ENCODE measurements at regions not wholly inside any gene's neighbourhood (a gene's known extent, or its start where the extent isn't known, plus 50 kb on each side); places are given as distances from the start of the nearest gene placed in this dataset.

GRCh38 chr2:226064932-226065570, 665.5 kb downstream of the NYAP2 start:
- H3K4me1 ChIP-seq = no peaks in the 10 kb centered on the region
- H3K36me3 ChIP-seq = no peaks in the 10 kb centered on the region
- H3K4me2 ChIP-seq = no peak overlapping the region
- H3K27ac ChIP-seq = no peak overlapping the region
- no peaks in the 10 kb centered on the region for H4K20me1 ChIP-seq
- H3K9me3 ChIP-seq = no peaks in the 10 kb centered on the region
- H3K4me3 ChIP-seq = no peak overlapping the region
- H3K9ac ChIP-seq = no peak overlapping the region
- H3K27me3 ChIP-seq = no peaks in the 10 kb centered on the region
- TF ChIP-seq Cebpa-rat (IDR thresholded peaks at IDR 0.05) = no peak

- no peak overlapping the region for H3K9ac ChIP-seq
- no peaks in the 10 kb centered on the region for H3K27me3 ChIP-seq
- no peaks in the 10 kb centered on the region for H3K36me3 ChIP-seq
- H3K4me2 ChIP-seq = no peak overlapping the region
- H3K4me3 ChIP-seq = no peak overlapping the region
- H4K20me1 ChIP-seq = no peaks in the 10 kb centered on the region
- H3K27ac ChIP-seq = no peak overlapping the region
- no peaks in the 10 kb centered on the region for H3K4me1 ChIP-seq
- no peaks in the 10 kb centered on the region for H3K9me3 ChIP-seq
- no peak for TF ChIP-seq Cebpa-rat (IDR thresholded peaks at IDR 0.05)
Observed at GRCh38 chr2:226063704-226064440, 664.4 kb downstream of the NYAP2 start.

GRCh38 chr2:226059961-226060627, 660.6 kb downstream of the NYAP2 start:
- H3K27me3 ChIP-seq = no peaks in the 10 kb centered on the region
- no peak overlapping the region for H3K4me3 ChIP-seq
- no peaks in the 10 kb centered on the region for H3K9me3 ChIP-seq
- H3K36me3 ChIP-seq = no peaks in the 10 kb centered on the region
- no peak overlapping the region for H3K27ac ChIP-seq
- no peak overlapping the region for H3K9ac ChIP-seq
- no peak overlapping the region for H3K4me2 ChIP-seq
- no peak for TF ChIP-seq Cebpa-rat (IDR thresholded peaks at IDR 0.05)
- no peaks in the 10 kb centered on the region for H3K4me1 ChIP-seq
- no peaks in the 10 kb centered on the region for H4K20me1 ChIP-seq

GRCh38 chr2:226057914-226058313, 658.4 kb downstream of the NYAP2 start:
- no peaks in the 10 kb centered on the region for H4K20me1 ChIP-seq
- H3K9ac ChIP-seq = no peak overlapping the region
- no peaks in the 10 kb centered on the region for H3K27me3 ChIP-seq
- no peak overlapping the region for H3K4me2 ChIP-seq
- H3K4me3 ChIP-seq = no peak overlapping the region
- no peaks in the 10 kb centered on the region for H3K4me1 ChIP-seq
- TF ChIP-seq Cebpa-rat (IDR thresholded peaks at IDR 0.05) = no peak
- H3K36me3 ChIP-seq = no peaks in the 10 kb centered on the region
- no peaks in the 10 kb centered on the region for H3K9me3 ChIP-seq
- no peak overlapping the region for H3K27ac ChIP-seq

GRCh38 chr2:226057365-226057764, 657.9 kb downstream of the NYAP2 start:
- no peak overlapping the region for H3K4me3 ChIP-seq
- H3K27ac ChIP-seq = no peak overlapping the region
- H3K4me2 ChIP-seq = no peak overlapping the region
- no peak overlapping the region for H3K9ac ChIP-seq
- no peaks in the 10 kb centered on the region for H4K20me1 ChIP-seq
- no peaks in the 10 kb centered on the region for H3K9me3 ChIP-seq
- H3K4me1 ChIP-seq = no peaks in the 10 kb centered on the region
- H3K36me3 ChIP-seq = no peaks in the 10 kb centered on the region
- H3K27me3 ChIP-seq = no peaks in the 10 kb centered on the region
- TF ChIP-seq Cebpa-rat (IDR thresholded peaks at IDR 0.05) = no peak

GRCh38 chr2:226052772-226053416, 653.4 kb downstream of the NYAP2 start:
- H3K27me3 ChIP-seq = no peaks in the 10 kb centered on the region
- H3K4me2 ChIP-seq = no peak overlapping the region
- H3K27ac ChIP-seq = no peak overlapping the region
- no peaks in the 10 kb centered on the region for H3K9me3 ChIP-seq
- no peak overlapping the region for H3K9ac ChIP-seq
- TF ChIP-seq Cebpa-rat (IDR thresholded peaks at IDR 0.05) = no peak
- no peaks in the 10 kb centered on the region for H4K20me1 ChIP-seq
- no peak overlapping the region for H3K4me3 ChIP-seq
- no peaks in the 10 kb centered on the region for H3K4me1 ChIP-seq
- no peaks in the 10 kb centered on the region for H3K36me3 ChIP-seq

GRCh38 chr2:226050822-226051221, 651.3 kb downstream of the NYAP2 start:
- no peaks in the 10 kb centered on the region for H3K27me3 ChIP-seq
- H3K9ac ChIP-seq = no peak overlapping the region
- H3K4me3 ChIP-seq = no peak overlapping the region
- H3K4me1 ChIP-seq = no peaks in the 10 kb centered on the region
- H4K20me1 ChIP-seq = no peaks in the 10 kb centered on the region
- H3K27ac ChIP-seq = no peak overlapping the region
- no peaks in the 10 kb centered on the region for H3K9me3 ChIP-seq
- TF ChIP-seq Cebpa-rat (IDR thresholded peaks at IDR 0.05) = no peak
- no peaks in the 10 kb centered on the region for H3K36me3 ChIP-seq
- no peak overlapping the region for H3K4me2 ChIP-seq

- Histone ChIP-seq H3K4me1 (no peaks in the 10 kb centered on the region), H3K9me3 (no peaks in the 10 kb centered on the region), H3K9ac (no peak overlapping the region), H3K27ac (no peak overlapping the region), H3K4me2 (no peak overlapping the region), H4K20me1 (no peaks in the 10 kb centered on the region), H3K4me3 (no peak overlapping the region), H3K36me3 (no peaks in the 10 kb centered on the region), H3K27me3 (no peaks in the 10 kb centered on the region)
- no peak for TF ChIP-seq Cebpa-rat (IDR thresholded peaks at IDR 0.05)
Observed at GRCh38 chr2:226048611-226049010, 649.1 kb downstream of the NYAP2 start.

- Histone ChIP-seq H3K4me3 (no peak overlapping the region), H3K9me3 (no peaks in the 10 kb centered on the region), H4K20me1 (no peaks in the 10 kb centered on the region), H3K4me1 (no peaks in the 10 kb centered on the region), H3K27me3 (no peaks in the 10 kb centered on the region), H3K4me2 (no peak overlapping the region), H3K27ac (no peak overlapping the region), H3K9ac (no peak overlapping the region), H3K36me3 (no peaks in the 10 kb centered on the region)
- TF ChIP-seq Cebpa-rat (IDR thresholded peaks at IDR 0.05) = no peak
Observed at GRCh38 chr2:226045080-226045479, 645.6 kb downstream of the NYAP2 start.
